Lower leg skin (tissue), 3 donors: ENCODE measurements at regions not wholly inside any gene's neighbourhood (a gene's known extent, or its start where the extent isn't known, plus 50 kb on each side); places are given as distances from the start of the nearest gene placed in this dataset.

ENCODE experiments used
- POLR2A ChIP-seq, 2 donors: fragments of 450-650 bp; IDR thresholded peaks; one replicate each; pipeline ENCODE4 v1.6.1; 2016 to 2017; ENCODE audit warnings: antibody characterized with exemption in 2 of 2, mild to moderate bottlenecking in 1 of 2, moderate library complexity in 1 of 2
- TF ChIP-seq, protein P1 (sequence below), 3 donors: fragments of 450-650 bp; IDR thresholded peaks; one replicate each; pipeline ENCODE4 v1.5.1; 2016; ENCODE audit warnings: antibody characterized with exemption in 3 of 3, mild to moderate bottlenecking in 3 of 3, moderate library complexity in 2 of 3

DNA sequence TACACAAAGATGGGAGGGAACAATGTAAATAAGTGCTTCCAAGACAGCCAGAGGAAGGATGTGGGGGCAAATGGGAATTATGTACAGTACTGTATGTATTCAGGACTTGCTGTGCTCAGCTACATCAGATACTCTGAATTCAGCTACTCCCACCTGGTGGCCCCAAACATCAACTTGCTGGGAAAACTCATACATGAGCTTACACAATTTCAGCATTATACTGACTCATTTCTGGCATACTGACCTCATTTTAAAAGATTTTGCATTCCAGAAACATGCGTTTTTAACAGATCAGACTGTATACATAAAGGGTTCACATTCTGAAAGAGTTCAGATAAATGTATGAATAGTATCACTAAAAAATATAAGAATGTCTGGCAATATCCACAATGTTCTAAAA is 59.7 kb downstream of the GPX5 start:
- TF ChIP-seq, protein P1, sequence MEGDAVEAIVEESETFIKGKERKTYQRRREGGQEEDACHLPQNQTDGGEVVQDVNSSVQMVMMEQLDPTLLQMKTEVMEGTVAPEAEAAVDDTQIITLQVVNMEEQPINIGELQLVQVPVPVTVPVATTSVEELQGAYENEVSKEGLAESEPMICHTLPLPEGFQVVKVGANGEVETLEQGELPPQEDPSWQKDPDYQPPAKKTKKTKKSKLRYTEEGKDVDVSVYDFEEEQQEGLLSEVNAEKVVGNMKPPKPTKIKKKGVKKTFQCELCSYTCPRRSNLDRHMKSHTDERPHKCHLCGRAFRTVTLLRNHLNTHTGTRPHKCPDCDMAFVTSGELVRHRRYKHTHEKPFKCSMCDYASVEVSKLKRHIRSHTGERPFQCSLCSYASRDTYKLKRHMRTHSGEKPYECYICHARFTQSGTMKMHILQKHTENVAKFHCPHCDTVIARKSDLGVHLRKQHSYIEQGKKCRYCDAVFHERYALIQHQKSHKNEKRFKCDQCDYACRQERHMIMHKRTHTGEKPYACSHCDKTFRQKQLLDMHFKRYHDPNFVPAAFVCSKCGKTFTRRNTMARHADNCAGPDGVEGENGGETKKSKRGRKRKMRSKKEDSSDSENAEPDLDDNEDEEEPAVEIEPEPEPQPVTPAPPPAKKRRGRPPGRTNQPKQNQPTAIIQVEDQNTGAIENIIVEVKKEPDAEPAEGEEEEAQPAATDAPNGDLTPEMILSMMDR (IDR thresholded peaks at IDR 0.05), result no peak
- no peak for TF ChIP-seq POLR2A (IDR thresholded peaks at IDR 0.05)
